ENCODE measurements at regions not wholly inside any gene's neighbourhood (a gene's known extent, or its start where the extent isn't known, plus 50 kb on each side); places are given as distances from the start of the nearest gene placed in this dataset.
"Not testable (repeated sequence)": the region's sequence is repeated elsewhere in the genome, so short reads cannot be mapped to it uniquely, and the experiment has no call there.

GRCh38 chrX:786441-786881, 155.9 kb downstream of the SHOX start:
- no peak for DNase-seq

- DNase-seq: no peak
Observed at GRCh38 chrX:784829-785228, 154.2 kb downstream of the SHOX start.

GRCh38 chrX:781224-782204, 150.9 kb downstream of the SHOX start:
- no peak for DNase-seq

GRCh38 chrX:776529-777230, 146.1 kb downstream of the SHOX start:
- no peak for DNase-seq

GRCh38 chrX:776061-776460, 145.5 kb downstream of the SHOX start:
- no peak for DNase-seq

- DNase-seq: no peak
Observed at GRCh38 chrX:774536-774935, 143.9 kb downstream of the SHOX start.

GRCh38 chrX:773292-774025, 142.9 kb downstream of the SHOX start:
- DNase-seq: no peak

- DNase-seq: no peak
Observed at GRCh38 chrX:771536-771935, 140.9 kb downstream of the SHOX start.

- DNase-seq: no peak
Observed at GRCh38 chrX:769796-770195, 139.2 kb downstream of the SHOX start.

GRCh38 chrX:768596-768995, 138.0 kb downstream of the SHOX start:
- DNase-seq: no peak

GRCh38 chrX:758917-759316, 128.3 kb downstream of the SHOX start:
- no peak for DNase-seq

GRCh38 chrX:750812-751211, 120.2 kb downstream of the SHOX start:
- no peak for DNase-seq

- no peak for DNase-seq
Observed at GRCh38 chrX:750263-750662, 119.7 kb downstream of the SHOX start.

- no peak for DNase-seq
Observed at GRCh38 chrX:747176-747575, 116.6 kb downstream of the SHOX start.

- DNase-seq: no peak
Observed at GRCh38 chrX:739611-740010, 109.0 kb downstream of the SHOX start.

- not testable (repeated sequence) for DNase-seq
Observed at GRCh38 chrX:737021-737420, 106.4 kb downstream of the SHOX start.

- DNase-seq: no peak
Observed at GRCh38 chrX:734362-734761, 103.8 kb downstream of the SHOX start.

GRCh38 chrX:733961-734360, 103.4 kb downstream of the SHOX start:
- DNase-seq: no peak

GRCh38 chrX:729583-730409, 99.2 kb downstream of the SHOX start:
- DNase-seq: no peak

GRCh38 chrX:729101-729500, 98.5 kb downstream of the SHOX start:
- not testable (repeated sequence) for DNase-seq

GRCh38 chrX:728639-729038, 98.0 kb downstream of the SHOX start:
- DNase-seq: not testable (repeated sequence)
